Spleen (tissue), 7 donors: ENCODE measurements at regions not wholly inside any gene's neighbourhood (a gene's known extent, or its start where the extent isn't known, plus 50 kb on each side); places are given as distances from the start of the nearest gene placed in this dataset.

Source experiments
- CTCF ChIP-seq, 11 experiments: fragments of 200-600 bp in 7 of 11; fragments of 450-650 bp in 4 of 11; sonication (generic) in 4 of 11; IDR thresholded peaks in 8 of 11; conservative IDR thresholded peaks in 3 of 11; 1 replicate in 7 of 11; 2 replicates in 4 of 11; pipeline versions ENCODE4 v1.4.0 to v1.8.0; 2016 to 2021; ENCODE audit warnings: antibody characterized with exemption in 11 of 11, inconsistent platforms in 4 of 11, mild to moderate bottlenecking in 1 of 11
- POLR2A ChIP-seq, 3 donors: fragments of 450-650 bp; IDR thresholded peaks; one replicate each; pipeline ENCODE4 v1.5.1; 2017; ENCODE audit warnings: antibody characterized with exemption in 3 of 3, mild to moderate bottlenecking in 1 of 3
- POLR2AphosphoS5 ChIP-seq, 3 donors: sonication (generic); formaldehyde crosslinking; IDR thresholded peaks; one replicate each; pipeline ENCODE4 v1.5.1; 2017; ENCODE audit warnings: antibody characterized with exemption in 3 of 3
- donor health status: DM: no; HTN: no; CAD: no; lungs with moderate emphysema.
- donor health status: DM: no; HTN: no; CAD: no.
- donor health status: DM: no; HTN: no; CAD: no.

- TF ChIP-seq POLR2A (IDR thresholded peaks at IDR 0.05) (no peak), CTCF (IDR thresholded peaks at IDR 0.05 in 8 of 11, conservative IDR thresholded peaks at IDR 0.05 in 3 of 11) (no peak), POLR2AphosphoS5 (IDR thresholded peaks at IDR 0.05) (no peak)
These were observed 851.9 kb upstream of the ALCAM start for GRCh38 chr3:104514776-104515175.
